ENCODE measurements at regions not wholly inside any gene's neighbourhood (a gene's known extent, or its start where the extent isn't known, plus 50 kb on each side); places are given as distances from the start of the nearest gene placed in this dataset.
A peak's percentile ranks its signal among the peaks of the same experiment; 100 is the strongest.
"Not testable (repeated sequence)": the region's sequence is repeated elsewhere in the genome, so short reads cannot be mapped to it uniquely, and the experiment has no call there.

DNA sequence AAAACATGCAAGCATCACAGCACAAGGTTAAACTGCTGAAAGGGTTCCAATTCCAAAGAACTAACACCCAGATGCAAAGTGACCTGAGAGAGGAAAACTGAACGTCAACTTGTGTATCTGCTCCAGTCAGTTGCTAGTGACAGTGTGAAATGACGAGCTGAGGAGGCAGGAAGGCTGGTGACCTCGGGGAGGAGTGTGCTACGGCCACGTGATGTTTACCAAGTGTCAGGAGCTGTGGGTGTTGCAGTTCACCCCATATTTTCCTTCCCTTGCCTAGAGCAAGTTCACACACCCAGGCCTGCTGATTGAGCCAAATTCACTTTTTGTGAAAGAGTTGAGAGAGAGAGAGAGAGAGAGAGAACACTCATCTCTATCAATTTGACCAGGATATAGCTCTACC is 231.6 kb upstream of the ANKH start:
- no peak for DNase-seq (ENCODE audit: low spot score)

DNA sequence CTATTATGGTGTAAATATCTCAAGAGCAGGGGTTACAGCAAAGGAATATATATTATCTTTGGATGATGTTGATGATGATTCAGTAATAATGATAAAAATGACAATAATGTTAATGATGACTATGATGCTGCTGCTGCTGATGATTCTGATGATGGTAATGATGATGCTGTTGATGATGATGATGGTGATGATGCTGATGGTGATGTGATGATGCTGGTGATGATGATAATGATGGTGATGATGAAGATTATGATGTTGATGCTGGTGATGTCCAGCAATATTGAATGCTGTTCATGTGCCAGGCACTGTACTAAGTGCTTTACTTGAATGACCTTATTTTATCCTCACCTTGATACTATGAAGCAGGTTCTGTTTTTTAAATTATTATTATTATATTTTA is 226.0 kb upstream of the ANKH start:
- DNase-seq (ENCODE audit: low spot score), result no peak

DNA sequence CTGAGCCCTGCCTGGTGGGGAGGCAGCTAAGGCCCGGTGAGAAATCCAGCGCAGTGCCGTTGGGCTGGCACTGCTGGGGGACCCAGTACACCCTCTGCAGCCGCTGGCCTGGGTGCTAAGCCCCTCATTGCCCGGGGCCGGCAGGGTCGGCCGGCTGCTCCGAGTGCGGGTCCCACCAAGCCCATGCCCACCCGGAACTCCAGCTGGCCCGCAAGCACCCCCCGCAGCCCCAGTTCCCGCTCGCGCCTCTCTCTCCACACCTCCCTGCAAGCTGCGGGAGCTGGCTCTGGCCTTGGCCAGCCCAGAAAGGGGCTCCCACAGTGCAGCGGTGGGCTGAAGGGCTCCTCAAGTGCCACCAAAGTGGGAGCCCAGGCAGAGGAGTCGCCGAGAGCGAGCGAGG is 225.1 kb upstream of the ANKH start:
- DNase-seq (ENCODE audit: low spot score), result not testable (repeated sequence)

DNA sequence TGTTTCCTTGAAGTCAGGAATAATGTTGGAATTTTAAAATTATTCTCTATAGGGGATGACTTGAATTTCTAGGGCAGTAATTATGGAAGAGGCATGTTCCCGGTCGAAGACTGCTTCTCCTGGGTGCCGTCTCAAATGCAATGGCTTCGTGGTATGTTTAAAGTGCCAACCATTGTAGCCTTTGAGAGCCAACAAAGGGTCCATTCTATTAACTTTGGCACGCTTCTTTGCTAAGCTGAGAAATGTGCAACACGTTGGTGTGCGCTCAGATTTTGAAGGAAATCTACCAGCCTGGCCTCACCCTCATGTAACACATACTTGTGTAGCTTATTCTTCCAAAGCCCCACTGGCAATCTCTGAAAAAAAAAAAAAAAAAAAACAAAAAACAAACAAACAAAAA is 221.2 kb upstream of the ANKH start:
- DNase-seq (ENCODE audit: low spot score), result no peak

DNA sequence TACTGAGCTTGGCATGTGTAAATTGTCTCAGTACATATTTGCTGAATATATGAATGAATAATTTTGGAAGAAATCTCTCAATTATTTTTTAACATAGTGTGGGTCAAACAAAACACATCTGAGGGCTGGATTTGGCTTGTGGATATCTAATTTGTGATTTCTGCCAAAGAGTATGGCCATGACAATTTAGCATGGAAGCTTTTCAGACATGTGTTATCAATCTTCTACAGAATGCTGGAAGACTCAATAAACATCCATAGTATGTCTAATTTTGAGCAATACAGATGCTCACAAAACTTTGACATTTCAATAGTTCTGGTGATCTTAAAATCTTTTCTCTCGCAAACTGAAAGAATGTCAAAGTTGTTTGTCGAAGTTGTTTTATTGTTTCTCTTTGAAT is 214.1 kb upstream of the ANKH start:
- no peak for DNase-seq (ENCODE audit: low spot score)

DNA sequence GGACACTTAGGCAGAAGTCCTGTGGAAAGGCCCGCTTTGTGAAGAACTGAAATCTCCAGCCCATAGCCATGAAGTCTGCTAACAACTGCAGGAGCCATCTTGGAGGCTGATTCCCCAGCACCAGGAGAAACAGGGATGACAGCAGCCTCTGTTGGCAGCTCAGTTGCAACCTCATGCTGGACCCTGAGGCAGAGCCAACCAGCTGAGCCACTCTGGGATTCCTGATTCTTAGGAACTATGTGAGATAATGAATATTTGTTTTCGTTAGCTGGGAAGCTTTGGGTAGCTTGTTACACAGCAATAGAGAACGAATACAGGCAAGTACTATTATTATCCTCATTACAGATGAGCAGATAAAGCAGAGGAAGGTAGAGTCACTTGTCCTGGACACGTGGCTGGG is 210.5 kb upstream of the ANKH start:
- no peak for DNase-seq (ENCODE audit: low spot score)

DNA sequence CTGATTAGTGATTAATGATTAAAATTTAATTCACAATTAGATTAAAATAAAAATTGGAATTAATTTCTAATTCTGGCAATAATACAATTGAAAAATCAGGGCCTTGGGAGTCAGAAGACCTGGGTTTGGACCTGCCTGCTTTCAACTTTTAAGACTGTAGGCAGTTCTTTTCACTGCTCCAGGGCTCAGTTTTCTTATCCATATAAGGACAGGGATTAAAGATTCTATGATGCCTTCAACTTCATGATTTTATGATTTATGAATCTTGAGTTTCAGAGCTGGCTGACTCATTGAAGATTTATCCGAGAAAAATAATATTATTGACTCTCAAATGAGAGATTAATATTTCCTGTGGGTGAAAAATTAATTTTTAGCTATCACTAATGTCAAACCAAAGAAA is 208.6 kb upstream of the ANKH start:
- DNase-seq (ENCODE audit: low spot score), result no peak

DNA sequence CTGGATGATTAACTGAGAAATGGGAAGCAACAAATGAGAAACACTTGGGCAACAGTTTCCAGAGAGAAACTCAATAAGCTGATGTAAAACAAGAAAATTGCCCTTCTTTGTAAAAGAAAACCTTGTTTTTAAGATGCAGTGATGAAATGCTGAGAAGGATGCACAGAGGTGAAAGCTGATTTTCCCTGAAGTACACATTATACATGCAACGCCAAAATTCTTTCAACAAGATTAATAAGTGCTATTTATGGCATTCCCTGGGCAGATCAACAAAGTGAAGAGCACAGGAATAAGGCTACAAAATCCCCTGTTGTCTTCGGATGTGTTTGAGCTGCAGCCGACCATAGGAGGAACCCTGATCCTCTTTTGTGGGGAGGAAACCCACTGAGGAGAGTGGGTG is 208.0 kb upstream of the ANKH start:
- DNase-seq (ENCODE audit: low spot score), result no peak

DNA sequence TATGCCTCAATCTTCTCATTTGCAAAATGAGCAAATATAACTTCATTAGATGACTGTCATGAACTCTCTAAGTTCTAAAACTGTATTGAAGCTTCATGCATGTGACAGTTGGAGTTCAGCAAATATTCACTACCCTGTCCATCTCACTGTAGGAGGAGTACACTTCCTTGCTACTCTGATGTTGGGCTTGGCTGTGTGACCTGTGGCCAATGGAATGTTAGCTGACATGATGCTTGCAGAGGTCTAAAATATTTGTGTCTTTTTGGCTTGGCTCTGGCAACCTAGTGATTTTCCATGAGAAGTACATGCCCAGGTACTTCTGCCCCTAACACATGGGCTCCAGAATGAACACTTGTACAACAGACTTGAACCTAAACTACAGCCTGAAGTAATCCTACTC is 203.1 kb upstream of the ANKH start:
- DNase-seq (ENCODE audit: low spot score), result no peak

DNA sequence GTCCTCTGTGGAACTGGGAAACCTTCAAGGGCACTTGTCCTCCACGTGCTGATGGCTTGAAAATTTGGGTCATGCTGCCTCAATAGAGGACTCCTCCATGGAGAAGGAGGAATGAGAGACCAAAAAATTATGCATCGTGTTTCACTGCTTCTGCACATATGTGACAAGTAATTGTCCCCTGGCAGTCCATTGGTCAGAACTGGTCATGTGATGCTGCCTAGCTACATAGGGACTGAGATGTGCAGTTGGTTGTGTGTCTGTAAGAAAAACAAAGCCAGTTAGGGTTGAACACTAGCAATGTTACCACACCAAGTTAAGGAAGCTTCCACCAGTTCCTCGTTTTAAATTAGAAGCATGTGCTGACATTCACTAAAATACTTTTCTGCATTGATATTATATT is 201.9 kb upstream of the ANKH start:
- DNase-seq (ENCODE audit: low spot score), result peak; percentile 14

DNA sequence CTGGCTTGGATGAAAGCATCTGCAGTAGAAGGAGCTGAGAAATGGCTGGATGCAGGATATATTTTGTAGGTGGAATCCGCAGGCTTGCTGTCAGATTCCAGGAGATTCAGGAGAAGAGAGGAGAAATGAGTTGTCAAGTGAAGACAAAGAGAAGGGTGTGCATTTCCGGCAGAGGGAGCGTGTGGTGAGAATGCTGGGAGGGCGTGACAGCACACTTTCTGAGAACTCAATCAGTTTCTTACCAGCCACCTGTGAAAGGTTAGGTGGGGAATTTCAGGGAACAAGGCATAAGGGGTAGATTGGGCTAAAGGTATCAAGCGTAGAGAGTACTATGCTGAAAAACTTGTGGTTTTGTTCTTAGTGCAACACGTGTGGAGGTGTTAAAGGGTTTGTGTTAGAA is 199.3 kb upstream of the ANKH start:
- no peak for DNase-seq (ENCODE audit: low spot score)

DNA sequence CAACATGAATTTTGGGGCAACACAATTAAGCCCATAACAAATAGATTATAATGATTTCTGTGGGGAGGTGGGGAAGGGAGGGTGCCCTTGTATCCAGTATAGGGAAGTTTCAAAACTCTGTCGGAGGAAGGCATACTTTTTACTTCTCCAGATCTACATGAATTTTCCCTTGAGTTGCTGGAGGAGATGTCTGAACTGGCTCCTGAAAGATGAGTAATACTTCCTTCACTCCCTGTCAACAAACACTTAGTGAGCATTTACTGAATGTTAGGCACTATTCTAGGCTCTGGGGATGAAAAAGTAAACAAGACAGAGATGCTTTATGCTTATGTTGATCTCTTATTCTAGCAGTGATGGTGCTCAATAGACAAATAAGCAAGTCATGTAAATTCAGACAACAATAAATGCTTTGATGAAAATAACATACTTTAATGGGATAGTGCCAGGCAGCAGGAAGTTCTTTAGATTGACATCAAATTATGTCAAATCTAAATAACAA is 197.9 kb upstream of the ANKH start:
- DNase-seq (ENCODE audit: low spot score), result no peak

DNA sequence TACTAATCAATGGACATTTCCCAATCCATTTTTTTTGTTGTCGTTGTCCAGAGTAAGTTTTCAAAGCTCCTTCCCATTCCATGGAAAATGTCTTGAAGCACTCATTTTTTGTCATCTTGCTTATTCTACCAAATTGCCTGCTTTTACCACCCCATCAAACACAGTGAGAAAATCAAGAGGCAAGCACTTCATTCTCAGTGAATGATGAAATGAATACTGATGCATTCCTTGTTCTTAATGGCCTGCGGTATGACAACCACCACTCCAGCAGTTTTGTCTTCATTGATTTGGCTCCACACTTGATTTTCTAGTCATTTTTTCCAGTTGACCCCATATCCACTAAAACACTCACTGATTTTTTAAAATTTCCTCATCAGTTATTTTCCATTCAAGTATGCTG is 193.5 kb upstream of the ANKH start:
- no peak for DNase-seq (ENCODE audit: low spot score)

DNA sequence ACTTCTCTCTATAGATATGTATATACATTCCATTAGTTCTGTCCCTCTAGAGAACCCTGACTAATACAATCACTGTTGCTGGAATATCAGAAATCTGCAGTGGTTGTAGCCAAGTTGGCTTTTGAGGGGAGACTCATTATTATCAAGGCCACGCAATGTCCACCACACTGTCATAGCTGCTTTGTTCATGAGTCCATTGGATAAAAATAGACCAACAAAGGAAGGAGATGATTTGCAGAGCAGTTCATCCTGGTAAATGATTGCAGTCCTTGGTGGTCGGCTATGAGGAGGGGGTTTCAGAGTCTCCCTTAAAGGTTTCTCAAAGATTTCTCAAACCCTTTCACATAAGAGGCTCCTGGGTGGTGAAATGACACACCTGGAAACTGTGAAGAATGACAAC is 192.8 kb upstream of the ANKH start:
- no peak for DNase-seq (ENCODE audit: low spot score)

DNA sequence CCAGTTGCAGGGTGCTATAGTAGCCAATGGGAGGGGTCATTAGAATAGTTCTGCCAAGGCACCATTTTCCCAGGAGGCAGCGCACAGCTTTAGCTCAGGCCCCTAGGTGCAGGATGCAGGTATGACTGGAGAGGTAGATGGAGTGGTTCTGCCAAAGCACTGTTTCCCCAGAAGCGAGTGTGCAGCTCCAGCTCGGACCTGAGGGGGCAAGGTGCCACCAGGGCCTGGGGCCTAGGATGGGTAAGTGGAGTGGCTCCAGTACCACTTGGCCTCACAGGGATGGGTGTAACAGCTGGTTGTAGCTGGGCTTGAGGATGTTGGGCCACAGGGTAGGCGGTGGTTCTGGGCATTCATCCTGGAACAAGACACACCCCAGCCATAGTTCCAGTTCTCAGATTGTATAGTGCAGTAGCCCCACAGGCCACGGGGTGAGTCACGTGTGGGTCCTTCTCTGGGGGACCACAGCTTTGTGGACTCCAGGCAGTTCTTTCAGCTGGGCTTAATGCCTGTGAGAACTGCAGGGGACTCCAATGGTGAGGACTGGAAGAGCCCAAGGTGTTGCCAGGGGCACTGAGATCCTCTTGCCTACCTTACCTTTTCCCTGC is 185.5 kb upstream of the ANKH start:
- DNase-seq (ENCODE audit: low spot score), result no peak

DNA sequence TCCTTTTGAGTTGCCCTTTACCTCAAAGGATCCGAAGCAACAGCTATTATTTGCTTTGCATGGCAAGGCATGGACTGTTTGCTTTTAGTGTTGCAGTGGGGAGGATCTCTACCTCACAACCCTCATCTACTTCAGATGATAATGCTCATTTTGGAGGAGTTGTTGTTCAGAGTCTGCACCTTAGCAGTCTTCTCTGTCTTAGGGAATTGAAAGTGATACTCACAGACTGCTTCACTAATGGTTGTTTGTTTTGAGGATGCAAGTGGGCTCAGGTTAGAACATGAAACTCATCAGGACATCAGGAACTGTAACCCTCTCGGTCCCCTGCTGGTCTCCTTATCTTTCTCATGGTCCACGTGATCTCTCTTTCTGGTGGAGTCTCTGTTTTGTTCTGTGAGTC is 172.9 kb upstream of the ANKH start:
- no peak for DNase-seq (ENCODE audit: low spot score)

DNA sequence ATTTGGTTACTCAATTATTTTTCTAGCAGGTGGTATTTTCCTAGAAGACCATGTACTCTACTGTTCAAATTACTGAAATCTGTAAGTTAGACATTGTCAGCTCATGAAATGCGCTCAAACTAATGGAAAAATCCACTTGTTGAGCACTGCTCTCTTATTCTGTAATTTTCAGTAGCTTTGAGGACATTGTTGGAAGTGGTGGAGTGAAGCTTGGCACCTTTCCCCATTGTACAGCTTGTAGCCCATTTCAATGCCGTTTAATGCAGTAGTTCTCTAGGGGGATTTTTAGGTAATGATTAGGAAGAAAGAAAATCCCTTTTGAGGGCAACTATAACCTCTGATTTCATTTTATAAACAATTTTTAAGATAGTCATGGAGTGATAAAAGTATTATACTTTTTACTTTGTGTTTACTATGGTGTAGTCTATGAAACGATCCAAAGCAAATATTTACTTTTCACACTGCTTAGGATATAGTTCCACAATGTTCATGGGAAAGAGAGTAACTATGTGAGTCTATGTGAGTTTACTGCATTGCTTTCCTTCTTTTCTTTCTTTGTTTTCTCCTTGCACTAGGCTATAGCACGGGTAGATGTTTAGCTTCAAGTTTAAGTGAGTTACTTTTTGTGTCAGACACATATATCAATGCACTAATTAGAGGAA is 165.8 kb upstream of the ANKH start:
- DNase-seq (ENCODE audit: low spot score), result no peak

DNA sequence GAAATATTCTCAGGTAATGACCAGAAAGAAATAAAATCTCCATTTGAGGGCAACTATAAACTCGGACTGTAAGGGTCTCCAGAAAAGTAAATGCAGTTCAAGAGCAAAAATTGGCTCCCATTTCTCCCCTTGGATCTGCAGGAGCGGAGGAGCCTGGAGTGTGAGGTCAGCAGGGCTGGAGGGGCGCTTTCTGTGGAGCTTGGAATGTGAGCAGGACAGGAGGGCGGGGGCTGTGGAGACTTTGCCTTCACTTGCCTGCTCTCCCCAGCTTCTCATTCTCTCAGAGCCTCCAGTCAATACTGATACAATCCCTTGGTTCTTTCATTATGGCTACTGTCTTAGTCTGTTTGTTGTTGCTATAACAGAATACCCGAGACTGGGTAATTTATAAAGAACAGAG is 162.8 kb upstream of the ANKH start:
- no peak for DNase-seq (ENCODE audit: low spot score)

DNA sequence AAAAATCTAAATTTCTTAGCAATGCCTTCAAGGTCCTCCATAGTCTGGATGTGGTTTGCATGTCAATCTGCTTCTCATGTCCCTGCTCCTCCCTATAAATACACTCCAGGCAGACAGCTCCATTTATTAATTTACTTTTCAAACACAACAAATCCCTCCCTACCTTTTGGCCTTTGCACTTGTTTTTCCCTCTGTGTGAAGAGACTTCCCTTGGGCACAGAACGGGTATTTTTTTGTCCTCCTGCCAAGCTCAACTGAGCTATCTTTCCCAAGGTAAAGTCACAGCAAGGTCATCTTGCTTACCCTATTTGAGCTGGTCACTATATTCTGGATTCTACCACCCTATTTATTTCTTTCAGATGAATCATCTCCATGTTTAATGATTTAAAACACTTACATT is 159.6 kb upstream of the ANKH start:
- DNase-seq (ENCODE audit: low spot score), result no peak

DNA sequence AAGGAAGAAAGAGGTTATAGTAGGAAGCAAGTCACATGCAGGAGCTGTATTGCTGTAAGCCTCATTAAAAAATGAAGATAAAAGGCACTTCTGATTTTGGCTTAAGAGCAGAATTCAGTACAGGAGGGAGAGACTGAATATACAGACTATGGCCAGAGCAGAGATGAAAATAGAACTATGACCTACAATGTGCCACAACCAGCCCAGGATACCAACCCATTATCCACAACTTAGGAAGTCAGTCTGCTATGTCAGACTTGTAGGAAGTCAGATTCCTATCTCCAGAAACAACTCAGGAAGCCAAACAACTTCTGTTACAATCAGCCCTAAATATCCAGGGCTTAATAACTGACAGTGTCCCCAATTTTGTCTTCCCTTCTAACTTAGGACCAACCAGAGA is 156.2 kb upstream of the ANKH start:
- DNase-seq (ENCODE audit: low spot score), result no peak

DNA sequence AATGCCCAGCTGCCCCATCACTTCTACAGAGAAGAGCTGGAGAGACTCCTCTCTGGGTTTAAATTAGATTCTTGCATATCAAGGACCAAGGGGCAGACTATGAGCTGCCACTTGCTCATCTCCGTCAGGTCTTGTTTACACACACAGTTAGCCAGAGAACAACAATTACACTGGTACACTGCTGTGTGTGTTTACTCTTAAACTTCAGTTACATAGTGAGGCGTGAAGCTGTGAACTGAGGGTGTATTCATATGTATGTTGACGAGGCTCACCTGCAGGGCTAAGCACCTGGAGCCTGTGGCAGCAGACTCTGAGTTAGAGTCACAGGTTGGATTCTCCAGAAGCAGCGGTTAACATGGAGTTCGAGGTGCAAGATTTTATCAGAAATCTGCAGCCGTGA is 155.4 kb upstream of the ANKH start:
- DNase-seq (ENCODE audit: low spot score), result no peak

DNA sequence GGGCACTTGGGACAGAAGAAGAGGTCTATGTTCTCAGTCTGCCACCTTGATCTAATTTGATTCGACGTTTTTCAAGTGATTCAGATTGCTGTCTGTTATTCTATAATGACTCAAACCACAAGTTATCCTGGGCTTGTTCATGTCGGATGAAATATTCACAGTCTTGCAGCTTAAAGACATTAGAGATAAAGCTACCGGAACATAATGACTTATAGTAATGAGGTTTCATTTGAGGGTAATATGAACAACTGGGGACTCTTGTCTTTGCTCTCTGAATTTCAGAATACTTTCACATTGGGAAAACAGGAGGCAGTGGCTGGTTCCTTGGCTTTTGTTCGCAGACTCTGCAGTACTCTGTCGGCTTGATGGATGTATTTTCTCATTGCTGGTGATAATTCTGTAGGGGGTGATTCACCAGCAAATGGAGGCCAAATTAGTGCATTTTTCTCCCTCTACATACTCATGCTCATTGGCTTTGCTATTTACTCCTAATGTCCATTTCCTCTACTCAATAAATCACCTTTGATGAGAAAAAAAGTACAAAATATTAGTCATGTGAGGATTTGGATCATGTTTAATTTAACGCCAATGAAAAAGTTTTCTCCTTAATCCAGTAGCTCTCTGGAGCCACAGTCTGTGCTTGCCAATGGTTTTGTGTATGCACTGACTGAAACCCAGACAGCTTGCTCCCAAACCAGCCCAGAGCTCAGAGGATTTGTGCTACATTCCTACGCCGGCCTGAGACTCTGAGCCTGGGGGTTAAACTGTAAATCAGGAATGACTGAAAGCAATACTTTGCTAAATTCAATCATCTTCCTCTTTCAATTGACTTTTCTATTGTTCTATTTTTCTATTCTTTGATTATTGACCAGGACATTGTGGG is 154.7 kb upstream of the ANKH start:
- DNase-seq (ENCODE audit: low spot score), result no peak

DNA sequence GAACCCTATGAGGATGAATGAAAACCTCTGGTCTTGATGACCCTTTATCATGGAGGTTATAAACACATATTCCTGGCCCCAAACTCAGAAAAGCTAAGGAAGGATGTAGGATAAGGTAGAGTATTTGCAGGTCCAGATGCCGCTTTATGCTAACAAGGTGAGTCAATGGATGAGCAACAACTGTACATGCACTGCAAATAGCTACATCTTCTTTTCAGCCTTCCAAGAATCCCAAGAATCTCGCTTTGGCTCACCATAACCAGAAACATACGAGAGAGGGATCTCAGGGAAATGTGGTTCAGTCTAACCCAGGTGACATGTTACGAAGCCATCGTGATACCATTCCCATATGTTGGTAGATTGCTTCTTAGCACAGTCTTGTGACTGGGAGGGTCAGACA is 152.3 kb upstream of the ANKH start:
- DNase-seq (ENCODE audit: low spot score), result no peak

All from SK-N-DZ (cell line).